ENCODE measurements at regions not wholly inside any gene's neighbourhood (a gene's known extent, or its start where the extent isn't known, plus 50 kb on each side); places are given as distances from the start of the nearest gene placed in this dataset.
"Not testable (repeated sequence)": the region's sequence is repeated elsewhere in the genome, so short reads cannot be mapped to it uniquely, and the experiment has no call there.

DNA sequence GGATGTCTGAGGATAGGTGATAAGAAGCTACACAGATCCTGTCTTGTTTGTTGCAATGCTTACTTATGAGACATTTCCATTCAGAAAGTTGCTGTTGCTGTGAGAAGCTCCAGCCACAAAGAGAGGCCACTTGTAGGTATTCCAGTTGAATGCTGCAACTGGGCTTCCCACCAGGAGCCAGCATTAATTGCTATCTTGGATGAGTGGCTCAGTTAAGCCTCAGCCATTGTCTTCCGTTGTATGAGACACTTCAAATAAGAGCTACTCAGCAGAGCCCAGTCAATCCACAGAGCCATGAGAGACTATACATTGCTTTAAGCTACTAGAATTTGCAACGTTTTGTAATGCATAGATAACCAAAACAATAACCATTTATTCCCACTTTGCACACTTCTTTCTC lies 104.3 kb upstream of the ARRDC3 start:
- TF ChIP-seq POLR2A (IDR thresholded peaks at IDR 0.05) (no peak), POLR2AphosphoS5 (IDR thresholded peaks at IDR 0.05) (no peak)
- TF ChIP-seq, protein P1, sequence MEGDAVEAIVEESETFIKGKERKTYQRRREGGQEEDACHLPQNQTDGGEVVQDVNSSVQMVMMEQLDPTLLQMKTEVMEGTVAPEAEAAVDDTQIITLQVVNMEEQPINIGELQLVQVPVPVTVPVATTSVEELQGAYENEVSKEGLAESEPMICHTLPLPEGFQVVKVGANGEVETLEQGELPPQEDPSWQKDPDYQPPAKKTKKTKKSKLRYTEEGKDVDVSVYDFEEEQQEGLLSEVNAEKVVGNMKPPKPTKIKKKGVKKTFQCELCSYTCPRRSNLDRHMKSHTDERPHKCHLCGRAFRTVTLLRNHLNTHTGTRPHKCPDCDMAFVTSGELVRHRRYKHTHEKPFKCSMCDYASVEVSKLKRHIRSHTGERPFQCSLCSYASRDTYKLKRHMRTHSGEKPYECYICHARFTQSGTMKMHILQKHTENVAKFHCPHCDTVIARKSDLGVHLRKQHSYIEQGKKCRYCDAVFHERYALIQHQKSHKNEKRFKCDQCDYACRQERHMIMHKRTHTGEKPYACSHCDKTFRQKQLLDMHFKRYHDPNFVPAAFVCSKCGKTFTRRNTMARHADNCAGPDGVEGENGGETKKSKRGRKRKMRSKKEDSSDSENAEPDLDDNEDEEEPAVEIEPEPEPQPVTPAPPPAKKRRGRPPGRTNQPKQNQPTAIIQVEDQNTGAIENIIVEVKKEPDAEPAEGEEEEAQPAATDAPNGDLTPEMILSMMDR (IDR thresholded peaks at IDR 0.05 in 8 of 11, conservative IDR thresholded peaks at IDR 0.05 in 3 of 11), result no peak
- intact Hi-C loops (cut with DNase I; ENCODE audit: low total_unique reads), result no loop called here
- no peak for DNase-seq

DNA sequence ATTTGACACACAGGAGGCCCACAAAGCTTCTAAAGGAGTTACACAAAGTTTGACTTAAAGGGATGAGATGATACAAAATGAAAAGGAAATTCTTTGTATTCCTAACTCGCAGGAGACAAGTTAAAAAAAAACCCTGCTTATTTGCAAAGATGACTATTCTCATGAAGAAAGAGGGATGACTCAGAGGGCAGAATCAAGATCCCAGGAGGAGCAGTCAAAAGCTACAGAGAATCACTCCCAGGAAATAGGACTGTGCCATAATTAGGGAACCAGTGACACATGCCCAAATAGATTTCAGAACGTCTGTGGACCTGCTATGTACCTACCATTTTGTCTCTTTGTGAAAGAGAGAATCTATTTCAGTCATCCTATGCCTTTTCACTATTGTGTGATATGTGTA lies 103.5 kb upstream of the ARRDC3 start:
- no peaks in the 10 kb centered on the region for H3K36me3 ChIP-seq
- H3K9me3 ChIP-seq, result no peaks in the 10 kb centered on the region
- H3K4me1 ChIP-seq, result peaks cover 0 to 4% (median 0%) of the 10 kb centered on the region in 6 donors
- no peak for DNase-seq
- intact Hi-C loops (cut with DNase I; ENCODE audit: low total_unique reads), result no loop called here
- no peak overlapping the region for H3K27ac ChIP-seq
- H3K27me3 ChIP-seq (replicated peaks in 1 of 7), result no peaks in the 10 kb centered on the region
- WGBS, 5 donors, result 58 to 80% (median 68%) methylated on average over 2 of the region's 2 CpGs
- TF ChIP-seq, protein P1 (IDR thresholded peaks at IDR 0.05 in 8 of 11, conservative IDR thresholded peaks at IDR 0.05 in 3 of 11), result no peak
- TF ChIP-seq POLR2A (IDR thresholded peaks at IDR 0.05), result no peak
- no peak for TF ChIP-seq POLR2AphosphoS5 (IDR thresholded peaks at IDR 0.05)
- H3K4me3 ChIP-seq, result no peak overlapping the region

More for the DNA sequence above, 104.3 kb upstream of the ARRDC3 start:
- peaks cover 0 to 4% (median 0%) of the 10 kb centered on the region in 6 donors for H3K4me1 ChIP-seq
- WGBS, 5 donors, result 69 to 86% (median 83%) methylated on average over 2 of the region's 2 CpGs
- no peaks in the 10 kb centered on the region for H3K9me3 ChIP-seq
- H3K27me3 ChIP-seq (replicated peaks in 1 of 7), result no peaks in the 10 kb centered on the region
- H3K36me3 ChIP-seq, result no peaks in the 10 kb centered on the region
- no peak overlapping the region for H3K4me3 ChIP-seq
- no peak overlapping the region for H3K27ac ChIP-seq

DNA sequence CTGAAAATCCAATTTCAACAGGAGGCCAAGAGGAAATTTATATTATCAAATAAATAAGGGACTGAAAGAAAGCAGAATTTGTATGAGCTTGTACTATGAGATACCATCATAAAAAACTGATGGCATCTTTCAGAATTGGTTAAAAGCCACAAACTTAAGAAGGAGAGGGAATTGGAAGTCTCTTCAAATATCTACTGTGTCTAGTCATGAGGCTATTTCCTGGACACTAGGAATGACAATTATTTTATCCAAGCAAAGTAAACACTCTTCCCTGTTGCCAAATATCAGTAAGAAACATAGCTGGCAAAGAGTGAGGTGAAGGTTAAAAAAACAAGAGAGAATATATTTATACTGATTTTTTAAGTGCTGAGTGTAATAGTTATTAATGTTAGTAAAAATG lies 101.5 kb upstream of the ARRDC3 start:
- H3K4me1 ChIP-seq, result no peaks in the 10 kb centered on the region
- no peak overlapping the region for H3K27ac ChIP-seq
- intact Hi-C loops (cut with DNase I; ENCODE audit: low total_unique reads), result no loop called here
- TF ChIP-seq POLR2AphosphoS5 (IDR thresholded peaks at IDR 0.05), result no peak
- TF ChIP-seq, protein P1 (IDR thresholded peaks at IDR 0.05 in 8 of 11, conservative IDR thresholded peaks at IDR 0.05 in 3 of 11), result no peak
- TF ChIP-seq POLR2A (IDR thresholded peaks at IDR 0.05), result no peak
- DNase-seq, result no peak
- H3K36me3 ChIP-seq, result no peaks in the 10 kb centered on the region
- H3K9me3 ChIP-seq, result no peaks in the 10 kb centered on the region
- no peaks in the 10 kb centered on the region for H3K27me3 ChIP-seq (replicated peaks in 1 of 7)
- no peak overlapping the region for H3K4me3 ChIP-seq

DNA sequence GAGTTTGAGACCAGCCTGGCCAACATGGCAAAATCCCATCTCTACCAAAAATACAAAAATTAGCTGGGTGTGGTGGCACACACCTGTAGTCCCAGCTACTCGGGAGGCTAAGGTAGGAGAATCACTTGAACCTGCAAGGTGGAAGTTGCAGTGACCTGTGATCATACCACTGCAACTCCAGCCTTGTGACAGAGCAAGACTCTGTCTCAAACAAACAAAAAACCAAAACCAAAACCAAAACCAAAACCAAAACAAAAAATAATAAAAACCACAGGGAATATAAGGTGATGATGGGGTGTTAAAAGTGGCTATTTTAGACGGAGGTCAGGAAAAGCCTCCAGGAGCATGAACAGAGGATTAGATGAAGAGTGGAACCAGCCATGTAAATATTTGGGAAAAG lies 96.3 kb upstream of the ARRDC3 start:
- DNase-seq; intact Hi-C loops (cut with DNase I; ENCODE audit: low total_unique reads); H3K27ac ChIP-seq; H3K4me3 ChIP-seq; H3K4me1 ChIP-seq; H3K36me3 ChIP-seq; H3K9me3 ChIP-seq; H3K27me3 ChIP-seq (replicated peaks in 1 of 7): not testable (repeated sequence)
- WGBS, 5 donors, result 56 to 67% (median 59%) methylated on average over 2 of the region's 2 CpGs

DNA sequence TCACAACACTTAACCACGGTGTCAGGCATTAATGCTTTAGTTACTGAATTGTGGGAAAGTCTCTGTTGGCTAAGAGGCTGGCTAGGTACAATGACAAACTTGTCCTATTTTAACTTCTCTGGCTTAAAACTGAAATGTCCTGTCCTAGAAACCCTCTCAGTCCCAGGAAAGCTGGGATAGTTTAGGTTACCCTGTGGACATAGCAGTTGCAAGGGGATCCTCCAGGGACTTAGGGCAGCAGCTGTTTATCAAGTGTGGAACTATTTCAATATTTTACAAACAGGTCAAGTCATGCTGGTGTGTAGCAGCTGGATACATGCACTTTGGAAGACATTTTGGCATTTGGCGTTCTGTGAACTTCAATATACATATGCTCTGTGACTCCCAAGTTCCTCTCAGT lies 95.0 kb upstream of the ARRDC3 start:
- no peaks in the 10 kb centered on the region for H3K27me3 ChIP-seq (replicated peaks in 1 of 7)
- intact Hi-C loops (cut with DNase I; ENCODE audit: low total_unique reads), result no loop called here
- H3K27ac ChIP-seq, result no peak overlapping the region
- H3K9me3 ChIP-seq, result no peaks in the 10 kb centered on the region
- TF ChIP-seq, protein P1 (IDR thresholded peaks at IDR 0.05 in 8 of 11, conservative IDR thresholded peaks at IDR 0.05 in 3 of 11), result no peak
- TF ChIP-seq POLR2AphosphoS5 (IDR thresholded peaks at IDR 0.05), result no peak
- no peak overlapping the region for H3K4me3 ChIP-seq
- H3K4me1 ChIP-seq, result no peaks in the 10 kb centered on the region
- WGBS, 5 donors, result 72 to 93% (median 84%) methylated on average over 2 of the region's 2 CpGs
- H3K36me3 ChIP-seq, result no peaks in the 10 kb centered on the region
- DNase-seq, result no peak

Measured in spleen (tissue), 11 donors.